ENCODE measurements at regions not wholly inside any gene's neighbourhood (a gene's known extent, or its start where the extent isn't known, plus 50 kb on each side); places are given as distances from the start of the nearest gene placed in this dataset.

- TF ChIP-seq CTCF (IDR thresholded peaks at IDR 0.05) (no peak), POLR2A (IDR thresholded peaks at IDR 0.05) (no peak)
Observed at GRCh38 chr10:37572206-37572605, 285.2 kb downstream of the ZNF248 start.

All from uterus (tissue), 2 donors.